Pancreas (tissue), 10 donors: ENCODE measurements at regions not wholly inside any gene's neighbourhood (a gene's known extent, or its start where the extent isn't known, plus 50 kb on each side); places are given as distances from the start of the nearest gene placed in this dataset.

Source experiments
- ATAC-seq, 4 donors: fragments of 200-7000 bp; cut with Tn5 transposase; one replicate each; pipeline versions ENCODE4 v1.8.0 to v1.9.1; 2020; ENCODE audit warnings: mild to moderate bottlenecking in 4 of 4, moderate library complexity in 4 of 4
- DNase-seq, 6 donors: peaks; one replicate each; pipeline ENCODE4 v3.0.0-alpha.2; 2020
- FAIRE-seq: peaks from 2 replicates; lab custom pipeline; 2012; peaks lifted over from hg19 to GRCh38; lab: Jason Lieb, UNC
- H3K27ac ChIP-seq, 4 donors: fragments of 200-600 bp; sonication (generic); 1 replicate in 3 of 4; 2 replicates in 1 of 4; pipeline versions ENCODE4 v1.5.0 to v1.8.0; 2020
- H3K27me3 ChIP-seq, 4 donors: fragments of 200-600 bp; one replicate each; pipeline ENCODE4 v1.8.0; 2021
- H3K36me3 ChIP-seq, 3 donors: fragments of 200-600 bp; sonication (generic) in 1 of 3; one replicate each; pipeline versions ENCODE4 v1.5.0 to v1.8.0; 2020 to 2021
- H3K4me1 ChIP-seq, 3 donors: fragments of 200-600 bp; one replicate each; pipeline ENCODE4 v1.8.0; 2021
- H3K4me3 ChIP-seq, 4 donors: fragments of 200-600 bp; sonication (generic) in 2 of 4; one replicate each; pipeline versions ENCODE4 v1.5.0 to v1.8.0; 2020 to 2021
- H3K9me3 ChIP-seq, 4 donors: fragments of 200-600 bp; one replicate each; pipeline ENCODE4 v1.8.0; 2021
- CTCF ChIP-seq, 4 donors: fragments of 200-600 bp; sonication (generic) in 3 of 4; IDR thresholded peaks; one replicate each; pipeline versions ENCODE4 v1.5.0 to v1.8.0; 2021; ENCODE audit warnings: antibody characterized with exemption in 4 of 4
- WGBS, 2 donors: extraction: QIAGEN DNeasy Blood & Tissue Kit; methylation state at CpG; one replicate each; pipeline ENCODE4 v1.1.7; 2013; 5-methylcytosine and 5-hydroxymethylcytosine counted together
- intact Hi-C, 3 donors: fragments of 100-400 bp; cut with DNase I; formaldehyde crosslinking; loops; one replicate each; pipeline versions ENCODE4 v1.11.1 to v1.14.2; 2022
- donor health status: healthy with polysubstance abuse.
- donor health status: DM: no; HTN: no; CAD: no; lungs with moderate emphysema.
- donor health status: DM: no; HTN: no; CAD: no.
- donor health status: control.
- donor health status: control.
- donor health status: Bipolar disorder and iron deficiency.
- donor health status: DM: yes; HTN: yes; CAD: no.
- donor health status: DM: no; HTN: no; CAD: no.
- donor health status: DM: no; HTN: no; CAD: no.
- donor health status: DM: yes; HTN: yes; CAD: no.

- FAIRE-seq (no peak), ATAC-seq (no peak), DNase-seq (no peak)
- no peaks in the 10 kb centered on the region for H3K9me3 ChIP-seq
- intact Hi-C loops = no loop called here
- WGBS, 2 donors = 57 to 59% methylated on average over 6 of the region's 6 CpGs
- H3K27ac ChIP-seq = no peak overlapping the region
- H3K27me3 ChIP-seq = no peaks in the 10 kb centered on the region
- no peak for TF ChIP-seq CTCF (IDR thresholded peaks at IDR 0.05)
- H3K4me3 ChIP-seq = no peak overlapping the region
- no peaks in the 10 kb centered on the region for H3K4me1 ChIP-seq
- H3K36me3 ChIP-seq = no peaks in the 10 kb centered on the region
These were observed 123.2 kb downstream of the GLRX3 start for GRCh38 chr10:130259380-130259779.

- no peak for FAIRE-seq
- no peak for DNase-seq
- Histone ChIP-seq H3K27me3 (no peaks in the 10 kb centered on the region), H3K4me1 (no peaks in the 10 kb centered on the region), H3K9me3 (no peaks in the 10 kb centered on the region), H3K4me3 (no peak overlapping the region), H3K27ac (no peak overlapping the region), H3K36me3 (no peaks in the 10 kb centered on the region)
- ATAC-seq = no peak
- WGBS, 2 donors = 62 to 68% methylated on average over 5 of the region's 5 CpGs
- TF ChIP-seq CTCF (IDR thresholded peaks at IDR 0.05) = no peak
- intact Hi-C loops = no loop called here
These were observed 125.1 kb downstream of the GLRX3 start for GRCh38 chr10:130261306-130261705.

- Histone ChIP-seq H3K36me3 (no peaks in the 10 kb centered on the region), H3K27ac (no peak overlapping the region), H3K27me3 (no peaks in the 10 kb centered on the region), H3K9me3 (no peaks in the 10 kb centered on the region), H3K4me1 (no peaks in the 10 kb centered on the region), H3K4me3 (no peak overlapping the region)
- FAIRE-seq (no peak), ATAC-seq (no peak), DNase-seq (no peak)
- intact Hi-C loops = no loop called here
- no peak for TF ChIP-seq CTCF (IDR thresholded peaks at IDR 0.05)
- WGBS, 2 donors = 86 to 93% methylated on average over 11 of the region's 11 CpGs
These were observed 125.6 kb downstream of the GLRX3 start for GRCh38 chr10:130261766-130262165.

- Histone ChIP-seq H3K27ac (no peak overlapping the region), H3K9me3 (no peaks in the 10 kb centered on the region), H3K4me3 (no peak overlapping the region), H3K4me1 (no peaks in the 10 kb centered on the region), H3K27me3 (no peaks in the 10 kb centered on the region), H3K36me3 (no peaks in the 10 kb centered on the region)
- ATAC-seq (no peak), FAIRE-seq (no peak), DNase-seq (no peak)
- WGBS, 2 donors = 65 to 68% methylated on average over 12 of the region's 12 CpGs
- intact Hi-C loops = no loop called here
- no peak for TF ChIP-seq CTCF (IDR thresholded peaks at IDR 0.05)
These were observed 127.1 kb downstream of the GLRX3 start for GRCh38 chr10:130263289-130263688.

- intact Hi-C loops = no loop called here
- Histone ChIP-seq H3K9me3 (no peaks in the 10 kb centered on the region), H3K36me3 (no peaks in the 10 kb centered on the region), H3K27ac (no peak overlapping the region), H3K4me1 (no peaks in the 10 kb centered on the region), H3K4me3 (no peak overlapping the region), H3K27me3 (no peaks in the 10 kb centered on the region)
- DNase-seq (no peak), ATAC-seq (no peak), FAIRE-seq (no peak)
- TF ChIP-seq CTCF (IDR thresholded peaks at IDR 0.05) = no peak
- WGBS, 2 donors = 74 to 80% methylated on average over 11 of the region's 11 CpGs
These were observed 129.4 kb downstream of the GLRX3 start for GRCh38 chr10:130265542-130265941.
